A673 (cell line): ENCODE measurements at regions not wholly inside any gene's neighbourhood (a gene's known extent, or its start where the extent isn't known, plus 50 kb on each side); places are given as distances from the start of the nearest gene placed in this dataset.

Experiments
- EZH2 ChIP-seq: fragments of 200-600 bp; sonication (generic); IDR thresholded peaks from 2 replicates; pipeline ENCODE4 v1.6.1; 2017; ENCODE audit warnings: borderline replicate concordance, low read depth, mild to moderate bottlenecking, mixed read lengths, antibody characterized with exemption, low read length; ENCODE audit not compliant: poor library complexity, severe bottlenecking
- TF ChIP-seq, protein P1 (sequence below): fragments of 300-800, 200-600 bp; sonication (generic); conservative IDR thresholded peaks from 2 replicates; pipeline ENCODE4 v1.5.1; 2017; ENCODE audit warnings: low read depth, mild to moderate bottlenecking, antibody characterized with exemption, low read length, moderate library complexity, mixed read lengths

DNA sequence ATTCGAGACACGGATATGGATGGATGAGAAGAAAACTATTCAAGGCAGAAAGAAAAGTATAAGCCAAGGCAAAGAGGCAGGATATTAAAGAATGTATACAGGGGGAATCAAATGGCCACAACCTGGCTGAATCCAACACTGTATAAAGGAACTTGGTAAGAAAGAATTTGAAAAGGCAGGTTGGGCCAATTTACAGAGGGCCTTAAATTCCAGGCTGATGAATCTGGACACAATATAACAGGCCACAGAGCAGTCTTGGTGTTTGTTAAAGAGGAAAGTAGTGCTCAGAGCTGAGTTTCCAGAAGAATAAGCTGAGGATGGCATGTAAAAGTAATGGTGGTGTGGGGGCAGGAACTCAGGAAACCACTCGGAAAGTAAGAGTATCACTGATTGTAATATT lies 72.3 kb upstream of the POU2AF2 start:
- TF ChIP-seq, protein P1, sequence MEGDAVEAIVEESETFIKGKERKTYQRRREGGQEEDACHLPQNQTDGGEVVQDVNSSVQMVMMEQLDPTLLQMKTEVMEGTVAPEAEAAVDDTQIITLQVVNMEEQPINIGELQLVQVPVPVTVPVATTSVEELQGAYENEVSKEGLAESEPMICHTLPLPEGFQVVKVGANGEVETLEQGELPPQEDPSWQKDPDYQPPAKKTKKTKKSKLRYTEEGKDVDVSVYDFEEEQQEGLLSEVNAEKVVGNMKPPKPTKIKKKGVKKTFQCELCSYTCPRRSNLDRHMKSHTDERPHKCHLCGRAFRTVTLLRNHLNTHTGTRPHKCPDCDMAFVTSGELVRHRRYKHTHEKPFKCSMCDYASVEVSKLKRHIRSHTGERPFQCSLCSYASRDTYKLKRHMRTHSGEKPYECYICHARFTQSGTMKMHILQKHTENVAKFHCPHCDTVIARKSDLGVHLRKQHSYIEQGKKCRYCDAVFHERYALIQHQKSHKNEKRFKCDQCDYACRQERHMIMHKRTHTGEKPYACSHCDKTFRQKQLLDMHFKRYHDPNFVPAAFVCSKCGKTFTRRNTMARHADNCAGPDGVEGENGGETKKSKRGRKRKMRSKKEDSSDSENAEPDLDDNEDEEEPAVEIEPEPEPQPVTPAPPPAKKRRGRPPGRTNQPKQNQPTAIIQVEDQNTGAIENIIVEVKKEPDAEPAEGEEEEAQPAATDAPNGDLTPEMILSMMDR, result no peak
- TF ChIP-seq EZH2, result no peak
